A549 (cell line): ENCODE measurements at regions not wholly inside any gene's neighbourhood (a gene's known extent, or its start where the extent isn't known, plus 50 kb on each side); places are given as distances from the start of the nearest gene placed in this dataset.

Source experiments
- CHD2 ChIP-seq: fragments of 150-350 bp; IDR thresholded peaks from 2 replicates; pipeline ENCODE4 v1.6.1; 2014; ENCODE audit warnings: low read length; ENCODE audit not compliant: partially characterized antibody
- CHD4 ChIP-seq: fragments of 200-600 bp; sonication (generic); IDR thresholded peaks from 2 replicates; pipeline ENCODE4 v1.6.1; 2016; ENCODE audit warnings: antibody characterized with exemption, mild to moderate bottlenecking, borderline replicate concordance
- KDM1A ChIP-seq: fragments of 200-600 bp; sonication (generic); IDR thresholded peaks from 2 replicates; pipeline ENCODE4 v1.6.1; 2016; ENCODE audit warnings: low read depth, mild to moderate bottlenecking
- MYC ChIP-seq: IDR thresholded peaks from 2 replicates; pipeline ENCODE4 v1.6.1; 2012; ENCODE audit warnings: mild to moderate bottlenecking, inconsistent platforms, low read length, improper control_type of control experiment, borderline replicate concordance
- POLR2A ChIP-seq: IDR thresholded peaks from 2 replicates; pipeline ENCODE4 v1.6.1; 2012; ENCODE audit warnings: mild to moderate bottlenecking, low read length
- TF ChIP-seq, protein P1 (sequence below): fragments of >200 bp; sonication (Bioruptor Twin); formaldehyde crosslinking; IDR thresholded peaks from 3 replicates; pipeline ENCODE4 v1.5.1; 2016
- TF ChIP-seq, protein P2 (sequence below): fragments of 150-350 bp; IDR thresholded peaks from 2 replicates; pipeline ENCODE4 v1.6.1; 2014; ENCODE audit warnings: low read depth, mild to moderate bottlenecking, low read length

DNA sequence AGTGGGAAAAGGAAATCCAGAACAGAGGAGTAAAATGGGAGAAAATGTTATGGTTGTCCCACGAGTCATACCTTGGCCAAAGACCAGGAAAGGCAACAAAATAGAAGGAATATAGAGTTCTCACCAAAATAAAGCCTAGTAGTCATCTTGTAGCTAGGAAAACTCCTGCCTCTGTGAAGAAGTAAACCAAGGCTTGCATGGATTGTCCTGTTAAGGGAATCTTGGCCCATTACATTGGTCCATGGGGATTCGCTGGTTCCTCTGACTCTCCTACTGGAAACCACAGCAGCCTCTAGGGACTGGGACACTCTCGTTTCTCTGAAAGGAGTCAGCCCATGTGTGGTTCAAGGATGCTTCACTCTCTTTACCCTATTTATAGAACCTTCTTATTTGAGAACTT is 62.9 kb upstream of the FNDC3B start:
- no peak for TF ChIP-seq CHD2
- TF ChIP-seq CHD4, result no peak
- no peak for TF ChIP-seq MYC
- TF ChIP-seq, protein P1, sequence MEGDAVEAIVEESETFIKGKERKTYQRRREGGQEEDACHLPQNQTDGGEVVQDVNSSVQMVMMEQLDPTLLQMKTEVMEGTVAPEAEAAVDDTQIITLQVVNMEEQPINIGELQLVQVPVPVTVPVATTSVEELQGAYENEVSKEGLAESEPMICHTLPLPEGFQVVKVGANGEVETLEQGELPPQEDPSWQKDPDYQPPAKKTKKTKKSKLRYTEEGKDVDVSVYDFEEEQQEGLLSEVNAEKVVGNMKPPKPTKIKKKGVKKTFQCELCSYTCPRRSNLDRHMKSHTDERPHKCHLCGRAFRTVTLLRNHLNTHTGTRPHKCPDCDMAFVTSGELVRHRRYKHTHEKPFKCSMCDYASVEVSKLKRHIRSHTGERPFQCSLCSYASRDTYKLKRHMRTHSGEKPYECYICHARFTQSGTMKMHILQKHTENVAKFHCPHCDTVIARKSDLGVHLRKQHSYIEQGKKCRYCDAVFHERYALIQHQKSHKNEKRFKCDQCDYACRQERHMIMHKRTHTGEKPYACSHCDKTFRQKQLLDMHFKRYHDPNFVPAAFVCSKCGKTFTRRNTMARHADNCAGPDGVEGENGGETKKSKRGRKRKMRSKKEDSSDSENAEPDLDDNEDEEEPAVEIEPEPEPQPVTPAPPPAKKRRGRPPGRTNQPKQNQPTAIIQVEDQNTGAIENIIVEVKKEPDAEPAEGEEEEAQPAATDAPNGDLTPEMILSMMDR, result no peak
- no peak for TF ChIP-seq KDM1A
- TF ChIP-seq, protein P2, sequence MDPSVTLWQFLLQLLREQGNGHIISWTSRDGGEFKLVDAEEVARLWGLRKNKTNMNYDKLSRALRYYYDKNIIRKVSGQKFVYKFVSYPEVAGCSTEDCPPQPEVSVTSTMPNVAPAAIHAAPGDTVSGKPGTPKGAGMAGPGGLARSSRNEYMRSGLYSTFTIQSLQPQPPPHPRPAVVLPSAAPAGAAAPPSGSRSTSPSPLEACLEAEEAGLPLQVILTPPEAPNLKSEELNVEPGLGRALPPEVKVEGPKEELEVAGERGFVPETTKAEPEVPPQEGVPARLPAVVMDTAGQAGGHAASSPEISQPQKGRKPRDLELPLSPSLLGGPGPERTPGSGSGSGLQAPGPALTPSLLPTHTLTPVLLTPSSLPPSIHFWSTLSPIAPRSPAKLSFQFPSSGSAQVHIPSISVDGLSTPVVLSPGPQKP, result no peak
- TF ChIP-seq POLR2A, result no peak
